ENCODE measurements at regions not wholly inside any gene's neighbourhood (a gene's known extent, or its start where the extent isn't known, plus 50 kb on each side); places are given as distances from the start of the nearest gene placed in this dataset.
A peak's percentile ranks its signal among the peaks of the same experiment; 100 is the strongest.

DNA sequence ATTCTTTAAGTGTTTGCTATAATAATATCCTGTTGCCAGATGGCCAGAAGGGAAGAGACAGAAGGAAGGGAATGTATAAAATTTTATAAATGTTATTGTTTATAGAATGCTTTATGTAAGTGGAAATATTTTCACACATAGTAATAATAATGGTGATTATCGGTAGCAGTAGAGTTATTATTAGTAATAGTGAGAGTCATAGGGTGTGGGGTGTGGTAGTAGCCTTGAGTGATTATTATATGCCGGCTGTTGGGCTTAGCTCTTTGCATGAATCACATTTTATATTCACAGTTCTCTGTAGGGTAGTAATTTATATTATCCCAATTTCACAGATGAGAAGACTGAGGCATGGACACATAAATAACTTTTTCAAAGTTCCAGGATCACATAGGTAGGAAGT lies 391.4 kb downstream of the C12orf75 start:
- no peak for DNase-seq

DNA sequence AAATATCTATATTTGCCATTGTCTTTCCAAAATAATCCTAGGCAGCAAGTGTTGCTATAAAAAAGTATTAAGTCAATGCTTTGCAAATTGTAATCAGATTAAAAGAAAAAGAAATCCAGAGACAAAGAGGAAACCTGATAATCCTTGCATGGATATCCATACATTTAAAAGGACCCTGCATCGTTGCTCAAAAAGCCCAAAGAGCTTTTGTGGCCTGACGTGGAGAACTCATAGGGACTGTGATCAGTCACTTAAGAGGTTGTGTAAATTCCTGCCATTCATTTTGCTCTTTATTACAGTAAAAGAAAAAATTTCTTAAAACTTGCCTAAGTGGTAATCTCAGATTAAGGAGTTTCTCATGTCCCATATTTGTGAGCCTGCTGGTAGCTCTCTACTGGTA lies 392.6 kb downstream of the C12orf75 start:
- DNase-seq = no peak

DNA sequence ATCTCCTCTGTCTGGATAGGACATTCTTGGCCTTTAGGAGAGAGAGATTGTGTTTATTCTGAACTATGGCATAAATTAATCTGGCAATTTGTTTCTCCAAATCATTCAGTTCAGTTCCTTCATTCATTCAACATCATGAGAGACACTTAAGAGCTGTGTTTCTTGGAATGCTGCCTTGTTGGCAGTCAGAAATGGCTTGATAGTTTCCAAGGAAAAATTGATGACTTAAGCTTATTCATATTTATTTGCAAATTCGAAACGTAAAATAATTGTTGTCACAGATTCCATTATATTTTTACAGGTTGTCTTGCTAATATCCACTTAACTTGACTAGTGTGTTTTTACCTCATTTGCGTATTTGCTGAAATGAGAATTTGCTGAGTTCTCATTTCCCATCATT lies 393.0 kb downstream of the C12orf75 start:
- DNase-seq = no peak

DNA sequence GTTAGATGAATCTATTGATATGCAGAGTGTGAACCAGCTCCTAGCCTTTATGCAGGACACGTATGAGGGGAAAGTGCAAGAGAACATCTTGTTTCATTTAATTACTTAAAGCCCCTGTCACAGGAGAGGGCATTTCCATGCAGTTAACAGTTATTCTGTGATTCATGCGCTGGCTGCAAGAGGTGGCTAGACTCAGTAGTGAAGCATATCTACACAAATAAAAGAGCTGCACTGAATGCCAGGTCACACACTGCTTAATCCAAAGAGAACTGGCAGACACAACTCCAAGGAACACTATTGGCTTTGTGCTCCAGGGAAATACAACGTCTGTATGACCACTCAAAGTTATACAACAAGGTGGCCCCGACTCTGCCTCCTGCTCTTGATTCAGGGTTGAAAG lies 394.1 kb downstream of the C12orf75 start:
- no peak for DNase-seq

DNA sequence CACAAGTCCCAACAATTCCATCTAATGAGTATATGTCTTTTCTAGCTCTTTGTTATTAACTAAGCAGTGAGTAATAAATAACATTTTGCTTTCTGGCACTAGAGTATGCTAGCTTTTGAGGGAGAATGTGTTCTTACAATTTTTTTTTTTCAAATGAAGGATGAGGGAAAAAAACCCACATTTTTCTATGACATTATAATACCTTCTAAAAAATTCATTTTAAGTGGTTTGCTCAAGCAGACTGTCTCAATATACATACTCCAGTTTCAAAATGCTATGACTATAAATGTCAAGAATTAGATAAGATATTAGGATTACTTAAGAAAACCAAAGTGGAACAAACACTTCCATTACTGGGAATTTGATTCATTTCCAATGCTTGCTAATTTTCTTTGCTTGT lies 394.6 kb downstream of the C12orf75 start:
- DNase-seq = no peak

DNA sequence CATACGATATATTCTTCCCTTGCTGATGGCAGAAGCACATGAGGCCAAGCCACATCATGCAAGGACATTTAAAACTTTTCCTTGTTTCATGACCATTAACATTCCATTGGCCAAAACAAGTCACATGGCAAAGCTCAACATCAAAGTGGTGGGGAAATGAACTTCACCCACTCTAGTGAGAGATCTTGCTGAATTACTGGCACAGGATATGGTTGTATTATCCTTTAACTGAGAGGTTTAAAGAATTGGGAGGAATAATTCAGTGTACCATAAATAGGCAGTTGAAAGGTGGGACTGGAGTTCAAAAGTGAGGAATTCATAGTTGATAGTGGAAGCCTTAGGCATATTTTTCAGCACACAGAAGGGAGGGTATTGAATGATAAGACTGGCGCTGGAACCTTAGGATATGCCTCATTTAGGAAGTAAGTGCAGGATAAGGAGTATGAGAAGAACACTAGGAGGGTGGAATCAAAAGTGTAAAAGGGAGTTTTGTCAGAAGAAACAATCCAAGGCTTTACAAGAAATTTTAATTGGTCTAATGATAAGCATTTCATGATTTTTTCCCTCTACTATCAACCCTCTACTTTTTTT lies 398.8 kb downstream of the C12orf75 start:
- no peak for DNase-seq

DNA sequence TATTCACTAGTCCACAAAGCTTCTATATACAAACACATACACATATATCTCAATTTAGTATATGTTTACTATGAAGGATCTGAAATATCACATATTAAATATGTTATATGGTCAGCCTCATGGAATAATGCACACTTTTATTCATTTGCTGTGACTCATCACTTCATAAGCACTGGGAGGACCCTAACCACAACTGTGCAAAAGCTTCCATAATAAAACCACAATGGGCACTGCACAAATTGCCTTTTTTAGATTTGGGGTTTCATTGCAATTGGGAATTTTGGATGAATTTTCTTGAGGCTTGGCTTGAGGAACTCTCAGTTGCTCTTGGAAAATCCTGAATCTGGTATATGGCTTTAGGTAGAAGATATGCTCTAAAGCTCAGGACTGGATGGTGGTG lies 399.4 kb downstream of the C12orf75 start:
- no peak for DNase-seq

DNA sequence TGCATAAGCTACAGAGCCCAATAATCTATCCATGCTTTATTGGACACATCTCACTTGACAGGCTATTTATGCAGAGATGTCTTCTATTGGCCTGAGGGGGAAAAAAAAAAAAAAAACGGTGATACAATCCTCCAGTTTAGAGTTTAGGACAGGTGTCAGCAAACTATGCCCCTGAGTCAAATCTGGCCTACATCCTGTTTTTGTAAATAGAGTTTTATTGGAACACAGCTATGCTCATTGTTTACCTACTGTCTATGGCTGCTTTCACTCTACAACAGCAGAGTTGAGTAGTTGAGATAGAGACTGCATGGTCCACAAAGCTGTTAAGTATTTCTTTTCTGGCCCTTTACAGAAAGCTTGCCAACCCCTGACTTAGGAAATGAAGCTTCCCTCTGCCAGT lies 403.1 kb downstream of the C12orf75 start:
- no peak for DNase-seq

DNA sequence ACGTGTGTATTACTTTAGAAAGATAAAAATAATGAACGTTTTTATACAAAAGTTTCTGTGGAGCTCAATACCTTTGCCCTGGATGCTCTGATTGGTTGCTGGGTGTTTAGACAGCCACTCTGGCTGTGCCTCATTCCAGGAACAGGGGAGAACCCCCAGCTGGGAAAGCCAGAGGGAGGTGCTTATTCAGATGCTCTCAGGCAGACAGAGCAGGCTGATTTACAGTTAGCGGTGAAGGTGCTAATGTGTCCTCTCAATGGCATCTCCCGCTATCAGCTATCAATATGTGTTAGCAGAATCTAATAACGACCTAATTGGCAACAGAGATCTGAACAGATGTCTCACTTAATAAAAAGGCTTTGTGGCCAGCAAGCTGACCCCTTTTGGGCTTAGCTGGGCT lies 402.3 kb downstream of the NUAK1 start:
- DNase-seq = no peak

DNA sequence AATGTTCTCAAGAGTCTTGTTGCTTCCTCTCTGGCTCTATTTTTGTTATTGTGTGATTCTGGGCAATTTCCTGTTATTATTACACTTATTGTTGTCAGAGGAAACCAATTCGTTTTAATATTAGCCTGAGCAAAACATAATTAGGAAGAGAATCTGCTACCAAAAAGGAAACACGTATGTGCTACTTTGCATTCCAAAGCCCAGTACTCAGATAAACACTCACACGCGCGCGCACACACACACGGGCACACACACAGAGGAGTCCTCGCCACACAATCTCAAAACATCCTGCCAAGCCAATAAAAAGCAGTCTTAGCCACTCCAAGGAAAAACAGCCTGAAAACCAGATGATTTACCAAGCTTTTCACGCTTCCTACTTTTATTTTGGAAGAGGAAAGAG lies 400.7 kb downstream of the NUAK1 start:
- no peak for DNase-seq

DNA sequence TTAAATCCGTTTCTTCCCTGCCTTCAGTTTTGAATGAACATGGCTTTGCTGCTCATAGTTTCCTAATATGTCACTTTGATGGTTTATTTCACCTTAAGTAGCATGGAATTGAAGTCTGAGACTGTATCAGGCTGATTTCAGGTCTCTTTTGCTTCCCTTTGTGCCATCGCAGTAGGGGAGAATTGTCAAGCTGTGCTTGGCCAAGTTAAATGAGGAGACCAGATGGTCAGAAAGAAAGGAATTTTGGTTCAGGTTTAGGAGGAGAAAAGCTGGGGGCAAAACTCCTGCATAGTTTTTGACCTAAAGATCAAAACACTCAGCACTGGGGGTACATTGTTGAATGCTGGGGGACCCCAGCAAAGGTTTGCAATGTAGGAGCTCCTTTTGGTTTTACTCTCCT lies 398.4 kb downstream of the NUAK1 start:
- no peak for DNase-seq

DNA sequence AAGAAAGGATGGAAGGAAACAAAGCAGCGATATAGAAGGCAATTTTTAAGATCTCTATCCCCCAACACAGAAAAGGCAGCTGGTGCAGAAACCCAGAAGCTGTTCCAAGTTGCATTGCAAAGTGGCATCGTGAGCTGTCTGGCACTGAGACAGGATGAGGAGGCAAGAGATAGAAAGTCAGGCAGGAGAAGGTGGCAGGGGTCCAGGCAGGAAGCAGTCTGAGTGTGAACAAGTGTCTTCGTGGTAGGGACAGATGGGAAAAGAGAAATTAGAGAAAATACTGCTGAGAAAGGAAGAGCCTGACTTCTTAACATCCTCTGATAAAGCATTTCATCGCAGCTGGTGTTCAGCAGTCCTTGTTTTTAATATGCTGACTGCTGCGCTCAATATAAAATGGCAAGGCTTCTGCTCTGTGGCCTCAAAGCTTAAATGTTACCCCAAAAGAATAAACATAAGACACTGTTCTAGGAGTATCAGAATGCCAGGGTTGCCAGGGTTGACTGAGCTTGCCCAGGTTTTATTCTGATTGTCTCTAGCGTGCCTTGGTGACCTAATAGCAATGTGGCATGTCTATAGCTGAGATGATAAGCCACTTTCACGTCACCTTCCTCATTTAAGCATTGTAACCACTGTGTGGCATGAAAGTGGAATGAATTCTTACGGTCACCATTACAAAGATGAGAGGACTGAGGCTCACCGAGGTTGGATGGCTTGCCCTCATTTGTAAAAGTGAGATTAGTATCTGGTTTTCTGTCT lies 397.6 kb downstream of the NUAK1 start:
- DNase-seq = peak; percentile 12

DNA sequence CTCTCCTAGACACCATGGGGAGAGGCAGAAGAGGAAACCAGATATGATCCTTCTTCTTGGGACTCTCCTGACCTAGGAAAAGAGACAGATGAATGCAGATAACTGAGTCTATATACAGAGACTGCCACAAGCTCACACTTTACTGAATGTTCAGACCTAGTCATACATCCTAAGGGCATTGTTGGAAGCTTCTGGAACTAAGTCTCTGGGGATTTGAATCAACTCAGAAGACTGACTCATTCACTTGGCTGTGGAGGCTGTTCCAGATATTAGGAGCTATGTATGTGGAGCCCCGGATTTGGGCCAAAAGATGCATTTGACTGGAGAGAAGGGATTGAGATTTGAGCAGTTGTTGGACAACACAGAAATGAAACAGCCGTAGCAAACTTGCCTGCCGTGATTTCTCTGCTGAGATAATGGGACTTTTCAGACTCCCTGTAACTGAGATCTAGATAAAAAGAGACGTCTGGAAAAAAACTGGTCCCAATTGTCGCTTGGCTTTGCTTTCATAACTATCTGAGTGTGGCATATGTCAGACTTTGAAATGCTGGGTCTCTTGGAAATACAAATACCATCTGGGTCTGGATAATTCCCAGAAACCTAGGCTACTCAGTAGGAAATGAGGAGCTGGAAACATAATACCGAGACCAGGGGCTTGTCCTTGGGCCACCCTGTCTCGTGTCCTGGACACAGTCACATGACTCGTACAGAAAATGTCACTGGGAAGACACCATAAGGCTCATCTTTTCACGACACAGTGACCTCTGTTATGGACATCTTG lies 396.8 kb downstream of the NUAK1 start:
- DNase-seq = no peak

DNA sequence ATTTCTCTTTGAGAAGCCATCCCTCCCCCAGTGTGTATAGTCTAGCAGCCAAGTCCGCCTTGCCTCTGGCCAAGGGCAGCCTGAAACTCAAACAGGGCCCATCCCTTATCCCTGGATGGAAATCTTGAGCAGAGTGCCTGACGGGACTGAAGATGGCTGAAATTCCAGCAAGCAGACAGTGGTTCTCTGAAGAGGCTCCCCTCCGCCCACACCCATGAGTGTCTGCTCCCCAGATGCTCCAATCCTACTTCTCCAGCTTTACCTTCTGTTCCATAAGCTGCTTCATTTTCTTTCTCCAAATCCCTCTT lies 396.2 kb downstream of the NUAK1 start:
- DNase-seq = no peak

DNA sequence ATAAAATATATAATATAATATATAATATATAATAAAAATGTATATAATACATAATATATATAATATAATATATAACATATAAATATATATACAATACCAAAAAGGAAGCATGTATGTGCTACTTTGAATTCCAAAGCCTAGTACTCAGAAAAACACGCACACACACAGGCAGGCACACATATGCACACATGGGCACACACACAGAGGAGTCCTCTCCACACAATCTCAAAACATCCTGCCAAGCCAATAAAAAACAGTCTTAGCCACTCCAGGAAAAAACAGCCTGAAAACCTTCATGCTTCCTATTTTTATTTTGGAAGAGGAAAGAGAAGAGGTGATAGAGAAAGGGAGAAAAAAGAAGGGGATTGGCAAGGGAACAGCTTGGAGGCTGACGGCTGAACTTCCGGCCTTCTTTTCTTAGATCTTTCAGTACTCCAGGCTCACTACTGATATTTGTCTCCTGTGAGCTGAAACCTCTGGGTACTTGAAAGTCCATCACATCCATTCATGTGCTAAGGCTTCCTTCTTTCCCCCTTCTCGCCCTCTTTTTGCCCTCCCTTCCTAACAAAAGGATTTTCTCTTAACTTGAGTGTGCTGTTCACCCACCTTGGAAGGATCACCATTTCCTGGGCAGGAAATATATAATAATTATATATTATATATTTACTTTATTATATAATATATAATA lies 394.2 kb downstream of the NUAK1 start:
- no peak for DNase-seq

DNA sequence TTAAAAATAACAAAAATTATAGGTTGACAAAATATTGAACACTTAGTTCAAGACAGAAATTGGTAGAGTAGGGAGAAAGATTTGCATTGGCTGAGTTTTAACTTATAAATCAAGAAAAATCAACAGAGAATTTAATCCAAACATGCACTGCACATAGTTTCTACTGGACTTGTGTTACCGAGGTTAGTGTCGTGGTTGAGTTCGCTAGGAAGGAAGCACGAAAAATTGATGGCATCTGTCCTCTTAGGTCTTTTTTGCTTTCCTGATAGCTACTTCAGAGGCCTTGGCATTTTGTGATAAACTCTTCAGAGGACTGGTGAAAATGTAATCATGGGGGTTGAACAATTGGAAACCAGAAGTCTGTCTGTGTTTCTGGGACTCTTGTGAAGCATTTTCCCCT lies 392.9 kb downstream of the NUAK1 start:
- DNase-seq = no peak

DNA sequence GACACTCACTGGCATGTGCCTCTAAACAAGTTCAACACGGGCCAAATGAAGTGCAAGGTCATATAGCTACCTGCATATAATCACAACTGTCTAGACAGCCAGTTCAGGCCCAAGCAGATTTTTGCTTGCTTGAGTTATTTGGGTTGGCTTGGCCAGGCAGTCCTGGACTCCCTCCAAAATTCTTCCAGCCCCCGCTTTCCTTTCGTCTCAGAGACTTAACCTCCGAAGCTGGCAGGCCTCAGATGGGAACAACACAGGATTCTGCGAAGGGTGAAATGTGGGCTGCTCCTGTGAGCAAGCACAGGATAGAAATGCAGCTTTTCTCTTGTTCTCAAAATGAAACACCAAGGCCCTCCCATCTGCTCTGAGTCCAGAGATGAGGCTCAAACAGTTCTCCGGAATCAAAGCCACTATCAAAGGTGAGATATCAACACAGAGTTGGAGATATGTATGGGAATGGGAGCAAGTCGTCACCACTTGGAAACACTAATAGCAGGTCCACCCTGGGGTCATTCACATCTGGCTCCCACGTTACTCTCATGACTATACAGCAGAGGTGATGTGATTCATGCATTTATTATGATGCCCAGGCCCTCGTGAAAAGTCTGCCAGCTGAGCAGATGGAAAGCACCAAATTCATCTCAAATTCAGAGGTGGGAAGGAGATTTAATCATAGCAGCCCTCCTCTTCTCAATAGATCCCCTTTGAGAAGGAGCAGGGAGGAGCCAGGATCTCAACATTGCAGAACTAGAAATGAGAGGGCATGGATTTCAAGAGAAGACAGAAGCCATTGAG lies 389.8 kb downstream of the NUAK1 start:
- no peak for DNase-seq

DNA sequence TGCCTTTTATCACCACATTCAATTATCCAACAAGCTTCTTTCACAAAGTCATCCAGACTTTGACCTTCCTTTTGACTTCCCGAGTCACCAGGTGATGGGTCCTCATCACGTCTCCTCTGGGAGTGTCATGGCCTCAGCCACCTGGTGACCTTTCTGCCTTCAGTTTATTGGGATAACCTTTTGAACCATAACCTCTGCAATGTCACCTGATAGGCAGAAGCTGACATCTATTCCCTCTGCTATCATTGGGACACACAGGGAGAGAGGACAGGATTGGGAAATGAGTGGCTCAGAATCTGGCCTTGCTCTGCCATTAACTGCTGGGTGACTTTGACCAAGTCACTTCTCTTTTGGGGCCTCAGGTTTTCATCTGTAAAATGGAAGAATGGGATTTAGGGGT lies 388.7 kb downstream of the NUAK1 start:
- DNase-seq = no peak

DNA sequence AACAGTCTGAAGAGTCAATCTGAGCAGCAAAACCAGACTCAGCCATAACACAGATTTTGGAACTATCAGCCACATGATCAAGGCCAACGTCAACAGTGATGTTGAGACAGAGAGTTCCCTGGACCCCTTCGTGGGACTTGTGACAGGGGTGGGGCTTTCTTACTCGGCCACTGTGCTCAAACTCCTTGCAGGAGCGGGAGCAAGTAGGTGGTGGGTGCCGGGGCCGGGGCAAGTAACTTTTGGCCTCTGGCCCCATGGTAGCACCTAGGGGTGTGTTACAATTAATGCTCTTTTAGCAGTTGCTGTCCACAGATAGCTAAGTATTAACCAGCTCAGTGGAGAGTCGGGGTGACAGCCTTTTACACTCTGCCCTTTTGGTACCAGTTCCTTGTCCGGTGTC lies 384.4 kb downstream of the NUAK1 start:
- DNase-seq = no peak

DNA sequence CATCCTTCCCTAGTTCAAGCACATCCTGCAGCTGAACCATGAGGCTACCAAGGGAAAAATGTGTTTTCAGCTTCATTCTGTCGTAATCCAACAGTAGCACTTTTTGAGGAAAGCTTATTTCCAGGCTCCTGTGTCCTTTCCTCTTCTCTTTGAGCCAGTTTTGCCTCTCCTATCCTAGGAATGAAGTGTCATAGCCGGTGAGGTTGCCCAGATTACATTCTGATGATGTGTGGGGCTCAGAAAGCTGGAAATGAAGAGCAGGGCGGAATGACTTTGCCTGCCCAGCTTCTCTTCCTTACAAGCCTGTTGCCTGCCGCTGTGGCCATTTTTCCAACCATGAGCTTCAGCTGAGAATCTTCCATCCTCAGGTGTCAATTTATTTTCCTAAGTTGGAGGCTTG lies 381.8 kb downstream of the NUAK1 start:
- no peak for DNase-seq

DNA sequence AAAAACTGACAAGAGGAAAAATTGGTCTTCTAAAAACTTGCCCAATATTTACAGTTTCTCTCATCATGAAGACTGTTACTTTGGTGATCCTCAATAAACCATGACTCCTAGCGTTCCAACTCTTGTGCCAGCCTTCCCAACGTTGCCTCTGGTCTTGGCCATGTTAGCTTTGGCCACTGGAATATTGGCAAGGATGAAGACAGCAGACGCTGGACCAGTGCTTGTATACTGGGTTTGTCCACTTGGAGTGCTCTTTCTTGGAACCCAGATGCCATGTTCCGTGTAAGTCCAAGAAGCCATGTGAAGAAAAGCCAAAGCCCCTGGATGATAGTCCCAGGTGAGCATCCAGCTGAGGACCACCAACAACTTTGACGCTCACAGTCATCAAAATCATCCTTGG lies 379.6 kb downstream of the NUAK1 start:
- no peak for DNase-seq

DNA sequence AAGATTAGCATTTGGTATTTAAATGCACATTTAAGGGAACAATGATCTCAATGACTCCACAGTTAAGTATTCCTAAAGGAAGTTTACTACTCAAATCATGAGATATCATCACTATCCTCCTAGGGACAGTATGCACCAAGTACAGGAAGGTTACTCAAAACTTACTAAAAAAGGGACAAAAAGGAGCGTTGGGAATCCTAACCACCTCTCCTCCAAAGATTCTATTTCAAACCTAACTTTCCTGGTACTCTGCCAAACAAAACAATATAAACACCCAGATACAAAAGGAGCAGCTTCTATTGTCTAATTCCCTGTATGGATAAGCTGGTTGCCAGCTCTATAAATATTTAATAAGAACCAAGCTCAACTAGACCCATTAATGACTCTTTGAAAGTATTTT lies 377.7 kb downstream of the NUAK1 start:
- DNase-seq = no peak

DNA sequence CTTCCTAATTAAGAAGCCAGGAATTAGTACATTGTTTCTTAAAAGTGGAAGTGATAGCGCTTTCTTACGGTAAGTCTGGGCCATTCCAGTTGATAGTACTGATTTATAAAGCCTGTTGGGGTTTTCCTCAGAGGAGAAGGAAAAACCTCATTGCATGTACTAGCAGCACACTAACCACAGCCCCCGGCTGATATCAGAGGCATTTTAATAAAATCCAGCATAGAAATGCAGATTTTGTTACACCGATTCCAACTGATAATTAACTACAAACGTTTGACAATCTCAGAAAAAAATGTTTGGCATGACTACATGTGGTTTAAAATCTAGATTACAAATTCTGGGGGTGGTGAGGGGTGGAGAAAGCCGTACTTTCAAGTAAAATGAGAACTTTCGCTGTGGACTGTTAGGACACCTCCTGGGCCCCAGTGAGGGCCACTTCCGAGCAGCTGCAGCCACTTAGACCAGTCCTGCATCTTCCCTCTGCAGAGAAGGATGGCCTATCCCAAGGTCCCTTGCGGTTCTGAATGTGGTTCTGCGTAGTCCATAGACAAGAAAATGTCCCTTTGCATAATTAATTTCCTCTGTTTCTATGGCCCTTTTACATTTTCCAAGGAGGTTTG lies 374.4 kb downstream of the NUAK1 start:
- DNase-seq = no peak
